ENCODE measurements at regions not wholly inside any gene's neighbourhood (a gene's known extent, or its start where the extent isn't known, plus 50 kb on each side); places are given as distances from the start of the nearest gene placed in this dataset.
"Not testable (repeated sequence)": the region's sequence is repeated elsewhere in the genome, so short reads cannot be mapped to it uniquely, and the experiment has no call there.

GRCh38 chrX:3445806-3446490 lies 99.5 kb upstream of the MXRA5 start:
- Histone ChIP-seq H3K36me3 (no peaks in the 10 kb centered on the region), H3K27ac (replicated peaks) (no peak overlapping the region), H3K4me3 (no peak overlapping the region), H3K9me3 (replicated peaks) (no peaks in the 10 kb centered on the region), H3K27me3 (ENCODE audit: low read depth) (no peaks in the 10 kb centered on the region), H3K4me1 (no peaks in the 10 kb centered on the region)
- no peak for TF ChIP-seq CTCF (IDR thresholded peaks at IDR 0.05; ENCODE audit: borderline replicate concordance)
- intact Hi-C loops (cut with micrococcal nuclease) = no loop called here
- no peak for DNase-seq

GRCh38 chrX:3443184-3443583 lies 96.7 kb upstream of the MXRA5 start:
- Histone ChIP-seq H3K27ac (replicated peaks) (no peak overlapping the region), H3K27me3 (ENCODE audit: low read depth) (no peaks in the 10 kb centered on the region), H3K4me1 (no peaks in the 10 kb centered on the region), H3K9me3 (replicated peaks) (no peaks in the 10 kb centered on the region), H3K36me3 (no peaks in the 10 kb centered on the region), H3K4me3 (no peak overlapping the region)
- DNase-seq = no peak
- TF ChIP-seq CTCF (IDR thresholded peaks at IDR 0.05; ENCODE audit: borderline replicate concordance) = no peak
- intact Hi-C loops (cut with micrococcal nuclease) = no loop called here

GRCh38 chrX:3442691-3443090 lies 96.2 kb upstream of the MXRA5 start:
- no peaks in the 10 kb centered on the region for H3K4me1 ChIP-seq
- no peaks in the 10 kb centered on the region for H3K9me3 ChIP-seq (replicated peaks)
- no peaks in the 10 kb centered on the region for H3K36me3 ChIP-seq
- intact Hi-C loops (cut with micrococcal nuclease) = no loop called here
- no peak for TF ChIP-seq CTCF (IDR thresholded peaks at IDR 0.05; ENCODE audit: borderline replicate concordance)
- H3K27me3 ChIP-seq (ENCODE audit: low read depth) = no peaks in the 10 kb centered on the region
- no peak overlapping the region for H3K4me3 ChIP-seq
- no peak overlapping the region for H3K27ac ChIP-seq (replicated peaks)
- DNase-seq = no peak

GRCh38 chrX:3440981-3441380 lies 94.5 kb upstream of the MXRA5 start:
- no peak for DNase-seq
- H3K36me3 ChIP-seq = no peaks in the 10 kb centered on the region
- no peak overlapping the region for H3K4me3 ChIP-seq
- intact Hi-C loops (cut with micrococcal nuclease) = no loop called here
- H3K9me3 ChIP-seq (replicated peaks) = no peaks in the 10 kb centered on the region
- no peaks in the 10 kb centered on the region for H3K4me1 ChIP-seq
- H3K27me3 ChIP-seq (ENCODE audit: low read depth) = no peaks in the 10 kb centered on the region
- H3K27ac ChIP-seq (replicated peaks) = no peak overlapping the region
- no peak for TF ChIP-seq CTCF (IDR thresholded peaks at IDR 0.05; ENCODE audit: borderline replicate concordance)

- H3K4me3 ChIP-seq; H3K36me3 ChIP-seq; intact Hi-C loops (cut with micrococcal nuclease): not testable (repeated sequence)
These were observed 89.5 kb upstream of the MXRA5 start for GRCh38 chrX:3435916-3436315.

GRCh38 chrX:3435057-3435456 lies 88.6 kb upstream of the MXRA5 start:
- Histone ChIP-seq H3K36me3 (no peaks in the 10 kb centered on the region), H3K27me3 (ENCODE audit: low read depth) (no peaks in the 10 kb centered on the region), H3K9me3 (replicated peaks) (no peaks in the 10 kb centered on the region), H3K4me1 (no peaks in the 10 kb centered on the region), H3K4me3 (no peak overlapping the region), H3K27ac (replicated peaks) (no peak overlapping the region)
- DNase-seq = no peak
- intact Hi-C loops (cut with micrococcal nuclease) = no loop called here
- no peak for TF ChIP-seq CTCF (IDR thresholded peaks at IDR 0.05; ENCODE audit: borderline replicate concordance)

More at GRCh38 chrX:3435916-3436315, 89.5 kb upstream of the MXRA5 start:
- not testable (repeated sequence) for DNase-seq; H3K27me3 ChIP-seq (ENCODE audit: low read depth); H3K4me1 ChIP-seq; H3K27ac ChIP-seq (replicated peaks); H3K9me3 ChIP-seq (replicated peaks)
